ENCODE measurements at regions not wholly inside any gene's neighbourhood (a gene's known extent, or its start where the extent isn't known, plus 50 kb on each side); places are given as distances from the start of the nearest gene placed in this dataset.

GRCh38 chr9:134236001-134236421 lies 71.6 kb upstream of the RNU6ATAC start:
- Mint-ChIP-seq H3K4me3 (ENCODE audit: unreplicated experiment) (no peak overlapping the region), H3K4me1 (ENCODE audit: low read depth) (peaks cover 12% of the 10 kb centered on the region), H3K36me3 (ENCODE audit: low read depth) (no peaks in the 10 kb centered on the region), H3K27ac (ENCODE audit: unreplicated experiment) (no peak overlapping the region), H3K27me3 (ENCODE audit: low read depth) (peaks cover 2% of the 10 kb centered on the region), H3K9me3 (ENCODE audit: low read depth) (no peaks in the 10 kb centered on the region)
- no peak for DNase-seq (ENCODE audit: low spot score)
- no peak for TF ChIP-seq CTCF (IDR thresholded peaks at IDR 0.05)

GRCh38 chr9:134236935-134237629 lies 72.7 kb upstream of the RNU6ATAC start:
- TF ChIP-seq CTCF (IDR thresholded peaks at IDR 0.05) = no peak
- no peaks in the 10 kb centered on the region for H3K9me3 Mint-ChIP-seq (ENCODE audit: low read depth)
- H3K27ac Mint-ChIP-seq (ENCODE audit: unreplicated experiment) = no peak overlapping the region
- no peak overlapping the region for H3K4me3 Mint-ChIP-seq (ENCODE audit: unreplicated experiment)
- no peak for DNase-seq (ENCODE audit: low spot score)
- peaks cover 8% of the 10 kb centered on the region for H3K4me1 Mint-ChIP-seq (ENCODE audit: low read depth)
- no peaks in the 10 kb centered on the region for H3K36me3 Mint-ChIP-seq (ENCODE audit: low read depth)
- peaks cover 6% of the 10 kb centered on the region for H3K27me3 Mint-ChIP-seq (ENCODE audit: low read depth)

- no peak for DNase-seq (ENCODE audit: low spot score)
- H3K9me3 Mint-ChIP-seq (ENCODE audit: low read depth) = no peaks in the 10 kb centered on the region
- H3K4me1 Mint-ChIP-seq (ENCODE audit: low read depth) = peaks cover 8% of the 10 kb centered on the region
- no peak overlapping the region for H3K27ac Mint-ChIP-seq (ENCODE audit: unreplicated experiment)
- no peaks in the 10 kb centered on the region for H3K36me3 Mint-ChIP-seq (ENCODE audit: low read depth)
- peaks cover 12% of the 10 kb centered on the region for H3K27me3 Mint-ChIP-seq (ENCODE audit: low read depth)
- H3K4me3 Mint-ChIP-seq (ENCODE audit: unreplicated experiment) = no peak overlapping the region
- TF ChIP-seq CTCF (IDR thresholded peaks at IDR 0.05) = no peak
Measured at GRCh38 chr9:134237630-134238265, 73.4 kb upstream of the RNU6ATAC start.

- Mint-ChIP-seq H3K4me1 (ENCODE audit: low read depth) (peaks cover 8% of the 10 kb centered on the region), H3K27me3 (ENCODE audit: low read depth) (peaks cover 24% of the 10 kb centered on the region), H3K9me3 (ENCODE audit: low read depth) (no peaks in the 10 kb centered on the region), H3K27ac (ENCODE audit: unreplicated experiment) (no peak overlapping the region), H3K4me3 (ENCODE audit: unreplicated experiment) (no peak overlapping the region), H3K36me3 (ENCODE audit: low read depth) (no peaks in the 10 kb centered on the region)
- TF ChIP-seq CTCF (IDR thresholded peaks at IDR 0.05) = no peak
- DNase-seq (ENCODE audit: low spot score) = no peak
Measured at GRCh38 chr9:134239130-134239903, 75.0 kb upstream of the RNU6ATAC start.

GRCh38 chr9:134239939-134240338 lies 75.6 kb upstream of the RNU6ATAC start:
- Mint-ChIP-seq H3K27me3 (ENCODE audit: low read depth) (peaks cover 29% of the 10 kb centered on the region), H3K9me3 (ENCODE audit: low read depth) (no peaks in the 10 kb centered on the region), H3K36me3 (ENCODE audit: low read depth) (no peaks in the 10 kb centered on the region), H3K4me3 (ENCODE audit: unreplicated experiment) (no peak overlapping the region), H3K4me1 (ENCODE audit: low read depth) (peaks cover 8% of the 10 kb centered on the region), H3K27ac (ENCODE audit: unreplicated experiment) (no peak overlapping the region)
- TF ChIP-seq CTCF (IDR thresholded peaks at IDR 0.05) = no peak
- no peak for DNase-seq (ENCODE audit: low spot score)

Data from chondrocyte (in vitro differentiated cells).